Ishikawa (cell line): ENCODE measurements at regions not wholly inside any gene's neighbourhood (a gene's known extent, or its start where the extent isn't known, plus 50 kb on each side); places are given as distances from the start of the nearest gene placed in this dataset.

Experiments
- CEBPB ChIP-seq: IDR thresholded peaks from 2 replicates; pipeline ENCODE4 v1.6.1; 2012
- CREB1 ChIP-seq: IDR thresholded peaks from 2 replicates; pipeline ENCODE4 v1.6.1; 2012; ENCODE audit warnings: low read depth
- EGR1 ChIP-seq: IDR thresholded peaks from 2 replicates; pipeline ENCODE4 v1.6.1; 2012
- EP300 ChIP-seq: IDR thresholded peaks from 2 replicates; pipeline ENCODE4 v1.6.1; 2012; ENCODE audit warnings: borderline replicate concordance
- FOXM1 ChIP-seq: IDR thresholded peaks from 2 replicates; pipeline ENCODE4 v1.6.1; 2012; ENCODE audit warnings: low read depth, borderline replicate concordance
- MAX ChIP-seq: IDR thresholded peaks from 2 replicates; pipeline ENCODE4 v1.6.1; 2012
- NFIC ChIP-seq: IDR thresholded peaks from 2 replicates; pipeline ENCODE4 v1.6.1; 2012
- RAD21 ChIP-seq: IDR thresholded peaks from 2 replicates; pipeline ENCODE4 v1.6.1; 2012; ENCODE audit warnings: low read depth
- REST ChIP-seq: IDR thresholded peaks from 2 replicates; pipeline ENCODE4 v1.6.1; 2012; ENCODE audit warnings: low read depth, mild to moderate bottlenecking
- TAF1 ChIP-seq: IDR thresholded peaks from 2 replicates; pipeline ENCODE4 v1.6.1; 2012; ENCODE audit warnings: low read depth, mild to moderate bottlenecking
- TCF12 ChIP-seq: IDR thresholded peaks from 2 replicates; pipeline ENCODE4 v1.6.1; 2012; ENCODE audit warnings: low read depth
- TEAD4 ChIP-seq: IDR thresholded peaks from 2 replicates; pipeline ENCODE4 v1.6.1; 2012
- YY1 ChIP-seq: IDR thresholded peaks from 2 replicates; pipeline ENCODE4 v1.6.1; 2012; ENCODE audit warnings: low read depth
- ZBTB7A ChIP-seq: IDR thresholded peaks from 2 replicates; pipeline ENCODE4 v1.6.1; 2012; ENCODE audit warnings: low read depth
- TF ChIP-seq, protein P1 (sequence below): IDR thresholded peaks from 2 replicates; pipeline ENCODE4 v1.6.1; 2012

DNA sequence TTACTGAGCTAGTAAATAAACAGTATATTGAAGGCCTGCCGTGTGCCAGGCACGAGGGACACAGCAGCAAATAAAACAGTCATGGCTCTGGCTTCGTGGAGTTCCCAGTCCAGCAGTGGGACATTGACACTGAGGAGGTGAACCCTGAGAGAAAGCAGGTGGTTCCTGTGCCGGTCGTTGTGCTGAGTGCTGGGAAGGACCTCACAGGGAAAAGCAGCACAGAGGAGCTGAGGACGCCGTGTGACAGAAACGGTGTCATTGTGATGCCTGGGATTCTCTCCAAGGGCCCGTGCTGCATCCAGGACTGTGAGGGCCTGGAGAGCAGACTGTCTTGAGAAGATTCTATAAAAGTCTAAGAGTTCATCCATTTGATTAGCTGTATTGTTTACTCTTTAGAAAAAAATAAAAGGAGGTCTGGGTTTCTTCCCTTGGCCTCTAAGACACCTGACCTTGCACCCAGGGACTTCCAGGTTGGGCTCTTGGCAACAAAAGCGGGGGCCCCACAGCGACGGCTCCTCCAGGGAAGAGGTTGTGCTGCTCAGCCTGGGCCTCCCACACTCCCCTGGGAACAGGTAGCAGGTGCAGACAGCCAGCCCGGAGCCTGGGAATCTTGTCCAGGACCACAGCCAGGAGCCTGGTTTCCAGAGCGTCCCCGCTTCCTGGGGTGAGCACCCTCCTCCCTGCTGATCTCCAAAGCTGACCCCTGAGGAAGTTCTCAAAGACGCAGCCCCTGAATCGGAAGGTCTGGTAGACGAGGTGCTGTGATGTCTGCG is 251.2 kb upstream of the PMEPA1 start:
- TF ChIP-seq NFIC (no peak), TAF1 (no peak), MAX (no peak), EGR1 (no peak), EP300 (no peak), CREB1 (no peak), ZBTB7A (no peak), TCF12 (no peak), REST (no peak), TEAD4 (no peak), YY1 (no peak)

DNA sequence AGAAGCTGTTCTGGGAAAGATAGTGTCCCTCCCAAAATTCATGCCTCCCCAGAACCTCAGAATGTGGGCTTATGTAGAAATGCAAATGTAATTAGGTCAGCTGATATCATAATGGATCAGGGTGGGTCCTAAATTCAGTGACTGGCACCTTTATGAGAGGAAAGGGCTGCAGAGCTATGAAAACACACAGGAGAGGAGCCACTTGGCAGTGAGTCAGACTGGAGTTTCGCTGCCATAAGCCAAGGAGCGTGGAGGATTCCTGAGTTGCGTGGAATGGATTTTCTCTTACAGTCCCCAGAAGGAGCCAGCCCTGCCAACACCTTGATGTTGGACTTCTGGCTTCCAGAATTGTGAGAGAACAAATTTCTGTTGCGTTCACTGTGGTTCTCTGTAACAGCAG is 249.8 kb upstream of the PMEPA1 start:
- TF ChIP-seq EP300, result no peak
- TF ChIP-seq MAX, result no peak
- no peak for TF ChIP-seq CEBPB
- TF ChIP-seq FOXM1, result no peak
- no peak for TF ChIP-seq CREB1
- TF ChIP-seq, protein P1, sequence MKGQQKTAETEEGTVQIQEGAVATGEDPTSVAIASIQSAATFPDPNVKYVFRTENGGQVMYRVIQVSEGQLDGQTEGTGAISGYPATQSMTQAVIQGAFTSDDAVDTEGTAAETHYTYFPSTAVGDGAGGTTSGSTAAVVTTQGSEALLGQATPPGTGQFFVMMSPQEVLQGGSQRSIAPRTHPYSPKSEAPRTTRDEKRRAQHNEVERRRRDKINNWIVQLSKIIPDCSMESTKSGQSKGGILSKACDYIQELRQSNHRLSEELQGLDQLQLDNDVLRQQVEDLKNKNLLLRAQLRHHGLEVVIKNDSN, result no peak
- no peak for TF ChIP-seq EGR1
- no peak for TF ChIP-seq NFIC

GRCh38 chr20:57959018-57959417 is 249.2 kb upstream of the PMEPA1 start:
- TF ChIP-seq TCF12 (no peak), TAF1 (no peak), NFIC (no peak), TEAD4 (no peak), RAD21 (no peak), CREB1 (no peak), ZBTB7A (no peak), FOXM1 (no peak), EP300 (no peak), MAX (no peak), YY1 (no peak), EGR1 (no peak), REST (no peak), CEBPB (no peak)
- TF ChIP-seq, protein P1, result no peak

DNA sequence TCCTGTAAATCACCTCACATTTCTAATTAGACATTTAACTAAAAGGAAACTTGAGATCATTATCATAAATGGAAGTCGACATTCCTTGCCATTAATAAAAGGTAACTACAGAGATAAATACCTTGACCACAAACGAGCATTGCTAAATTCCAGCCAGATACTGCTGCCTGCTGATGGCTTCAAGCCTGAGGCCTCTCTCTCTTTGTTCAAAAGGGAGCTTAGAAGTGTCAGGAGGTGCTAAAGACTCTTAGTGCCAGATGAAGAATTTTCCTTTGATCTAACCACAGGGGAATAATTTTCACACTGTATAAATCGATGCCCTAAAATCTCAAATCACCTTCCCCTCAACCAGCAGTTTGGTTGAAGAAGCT is 248.2 kb upstream of the PMEPA1 start:
- TF ChIP-seq TEAD4 (no peak), MAX (no peak), TAF1 (no peak), CEBPB (no peak), CREB1 (no peak), YY1 (no peak), NFIC (no peak), RAD21 (no peak), FOXM1 (no peak), ZBTB7A (no peak), TCF12 (no peak), EP300 (no peak)
- TF ChIP-seq, protein P1, result no peak

- no peak for TF ChIP-seq TCF12
- no peak for TF ChIP-seq EP300
- no peak for TF ChIP-seq EGR1
- no peak for TF ChIP-seq YY1
- TF ChIP-seq RAD21, result no peak
Observed at GRCh38 chr20:57957411-57958049, 247.7 kb upstream of the PMEPA1 start.
